ENCODE measurements at regions not wholly inside any gene's neighbourhood (a gene's known extent, or its start where the extent isn't known, plus 50 kb on each side); places are given as distances from the start of the nearest gene placed in this dataset.

DNA sequence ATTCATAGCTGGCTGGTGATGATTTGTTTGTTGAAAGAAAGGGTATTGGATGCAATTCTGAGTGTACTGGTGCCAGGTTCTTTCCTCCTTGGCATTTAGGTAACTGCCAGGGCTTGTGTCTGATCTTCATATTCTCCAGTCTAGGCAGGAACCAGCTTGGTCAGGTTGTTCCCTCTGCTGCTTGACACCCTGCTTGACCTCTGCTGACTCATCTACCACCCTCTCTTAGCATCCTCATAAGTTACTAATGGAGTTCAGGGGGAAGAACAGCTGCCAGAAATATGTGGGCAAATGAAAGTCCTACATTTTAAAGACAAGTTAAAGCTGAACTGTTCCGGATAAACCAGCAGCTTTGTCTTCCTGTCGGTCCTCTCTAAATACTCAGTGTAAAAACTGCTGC lies 116.1 kb upstream of the TNC start:
- TF ChIP-seq, protein P1, sequence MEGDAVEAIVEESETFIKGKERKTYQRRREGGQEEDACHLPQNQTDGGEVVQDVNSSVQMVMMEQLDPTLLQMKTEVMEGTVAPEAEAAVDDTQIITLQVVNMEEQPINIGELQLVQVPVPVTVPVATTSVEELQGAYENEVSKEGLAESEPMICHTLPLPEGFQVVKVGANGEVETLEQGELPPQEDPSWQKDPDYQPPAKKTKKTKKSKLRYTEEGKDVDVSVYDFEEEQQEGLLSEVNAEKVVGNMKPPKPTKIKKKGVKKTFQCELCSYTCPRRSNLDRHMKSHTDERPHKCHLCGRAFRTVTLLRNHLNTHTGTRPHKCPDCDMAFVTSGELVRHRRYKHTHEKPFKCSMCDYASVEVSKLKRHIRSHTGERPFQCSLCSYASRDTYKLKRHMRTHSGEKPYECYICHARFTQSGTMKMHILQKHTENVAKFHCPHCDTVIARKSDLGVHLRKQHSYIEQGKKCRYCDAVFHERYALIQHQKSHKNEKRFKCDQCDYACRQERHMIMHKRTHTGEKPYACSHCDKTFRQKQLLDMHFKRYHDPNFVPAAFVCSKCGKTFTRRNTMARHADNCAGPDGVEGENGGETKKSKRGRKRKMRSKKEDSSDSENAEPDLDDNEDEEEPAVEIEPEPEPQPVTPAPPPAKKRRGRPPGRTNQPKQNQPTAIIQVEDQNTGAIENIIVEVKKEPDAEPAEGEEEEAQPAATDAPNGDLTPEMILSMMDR (IDR thresholded peaks at IDR 0.05): no peak
- TF ChIP-seq GABPB1 (CRISPR knock-in tag; IDR thresholded peaks at IDR 0.05) (no peak), CREM (CRISPR knock-in tag; IDR thresholded peaks at IDR 0.05) (no peak)
